ENCODE measurements at regions not wholly inside any gene's neighbourhood (a gene's known extent, or its start where the extent isn't known, plus 50 kb on each side); places are given as distances from the start of the nearest gene placed in this dataset.
"Not testable (repeated sequence)": the region's sequence is repeated elsewhere in the genome, so short reads cannot be mapped to it uniquely, and the experiment has no call there.

DNA sequence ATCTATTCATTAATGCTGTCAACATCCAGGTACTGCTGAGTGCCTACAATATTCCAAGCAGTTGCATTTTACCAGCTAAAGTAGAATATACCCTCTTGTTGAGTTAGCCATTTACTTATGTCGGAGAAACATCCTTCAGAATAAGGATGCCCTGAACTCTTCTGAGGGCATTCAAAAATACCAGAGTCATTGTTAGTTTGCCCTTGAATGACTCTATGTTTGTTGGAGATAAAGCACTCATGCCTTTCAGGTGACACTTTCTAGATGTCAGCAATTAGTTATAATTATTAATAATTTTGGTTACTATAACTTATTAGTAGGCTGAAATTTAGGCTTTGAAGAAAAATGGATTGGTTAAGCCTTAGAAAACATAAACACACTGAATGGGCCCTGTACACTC is 286.2 kb upstream of the STXBP5 start:
- no peak for DNase-seq (ENCODE audit: low read depth, low spot score)
- H3K4me3 ChIP-seq (ENCODE audit: low read length) = no peak overlapping the region

DNA sequence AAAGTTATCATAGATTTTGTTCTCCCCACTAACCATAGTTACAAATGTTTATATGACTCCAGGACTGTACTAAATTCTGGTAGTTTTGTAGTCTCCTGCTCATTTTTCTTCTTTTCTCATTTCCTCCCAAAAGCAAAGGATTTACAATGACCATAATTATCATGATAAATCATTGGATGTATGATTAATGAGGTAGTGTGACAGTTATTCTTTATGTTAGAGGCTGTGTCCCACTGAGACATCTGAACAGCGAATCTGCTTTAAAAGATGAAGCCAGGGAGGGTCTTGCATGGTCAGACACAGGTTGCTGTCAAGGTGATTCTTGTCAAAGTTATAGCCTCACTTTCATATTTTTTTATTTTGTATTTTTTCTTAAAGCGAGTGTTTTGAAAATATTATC is 285.2 kb upstream of the STXBP5 start:
- H3K4me3 ChIP-seq (ENCODE audit: low read length) = no peak overlapping the region
- no peak for DNase-seq (ENCODE audit: low read depth, low spot score)

DNA sequence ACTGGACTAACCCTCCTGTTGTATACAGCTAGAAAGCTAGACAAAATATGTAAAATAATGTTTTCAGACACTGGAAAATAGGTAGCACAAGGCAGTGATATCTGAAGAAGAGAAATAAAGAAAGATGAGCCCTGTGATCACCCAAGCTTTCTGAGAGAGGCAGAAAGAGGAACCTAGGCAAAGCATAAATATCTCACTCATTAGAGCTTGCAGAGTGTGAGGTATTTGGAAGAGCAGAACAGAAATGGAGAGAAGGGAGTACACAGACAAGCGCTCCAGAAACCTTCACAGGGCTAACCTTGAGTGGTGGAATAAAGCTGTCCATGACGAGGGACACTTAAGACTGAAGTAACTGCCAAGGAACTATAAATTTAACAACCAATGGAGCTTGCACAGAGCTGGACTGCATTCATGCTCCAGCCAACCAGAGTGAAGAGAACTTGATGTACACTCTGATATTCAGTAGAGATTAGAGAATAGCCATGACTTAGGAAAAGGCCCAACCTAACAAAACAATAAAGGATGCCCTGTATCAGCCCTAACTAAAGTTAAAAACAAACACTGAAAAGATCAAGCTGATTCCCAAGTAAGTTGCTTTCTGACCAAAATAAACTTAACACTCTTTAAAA is 280.9 kb upstream of the STXBP5 start:
- no peak for DNase-seq (ENCODE audit: low read depth, low spot score)
- no peak overlapping the region for H3K4me3 ChIP-seq (ENCODE audit: low read length)

DNA sequence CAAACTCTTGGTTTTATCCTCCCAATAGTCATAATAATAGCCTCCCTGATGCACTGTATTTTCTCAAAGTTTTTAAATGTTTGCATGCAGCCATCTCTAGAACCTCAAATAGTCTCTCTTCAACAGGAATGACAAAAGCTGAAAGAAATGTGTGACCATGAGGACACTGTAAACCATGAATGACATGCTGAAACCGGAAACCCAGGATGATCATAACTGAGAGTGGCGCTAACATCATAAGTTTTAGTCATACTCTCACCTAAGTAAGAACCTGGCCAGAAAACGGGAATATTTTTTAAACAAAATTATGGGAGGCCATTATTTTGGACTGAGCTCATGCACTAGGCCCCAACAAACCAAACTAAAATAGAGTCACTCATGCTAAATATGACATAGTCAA is 278.4 kb upstream of the STXBP5 start:
- DNase-seq (ENCODE audit: low read depth, low spot score) = no peak
- no peak overlapping the region for H3K4me3 ChIP-seq (ENCODE audit: low read length)

DNA sequence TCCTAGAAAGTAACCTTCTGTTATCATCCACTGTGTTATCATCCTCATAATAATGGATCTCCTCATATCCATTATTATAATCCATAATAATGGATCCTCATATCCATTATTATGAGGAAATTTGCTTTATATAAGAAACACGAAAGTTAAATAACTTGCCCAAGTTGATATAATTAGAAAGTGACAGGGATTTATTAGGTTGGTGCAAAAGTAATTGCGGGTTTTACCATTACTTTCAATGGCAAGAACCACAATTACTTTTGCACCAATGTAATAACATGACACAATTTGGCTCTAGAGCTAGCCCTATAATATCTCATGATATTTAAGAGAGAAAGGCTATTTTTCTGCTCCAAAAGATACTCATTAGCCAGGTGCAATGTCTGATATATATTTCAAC is 275.7 kb upstream of the STXBP5 start:
- H3K4me3 ChIP-seq (ENCODE audit: low read length) = no peak overlapping the region
- no peak for DNase-seq (ENCODE audit: low read depth, low spot score)

DNA sequence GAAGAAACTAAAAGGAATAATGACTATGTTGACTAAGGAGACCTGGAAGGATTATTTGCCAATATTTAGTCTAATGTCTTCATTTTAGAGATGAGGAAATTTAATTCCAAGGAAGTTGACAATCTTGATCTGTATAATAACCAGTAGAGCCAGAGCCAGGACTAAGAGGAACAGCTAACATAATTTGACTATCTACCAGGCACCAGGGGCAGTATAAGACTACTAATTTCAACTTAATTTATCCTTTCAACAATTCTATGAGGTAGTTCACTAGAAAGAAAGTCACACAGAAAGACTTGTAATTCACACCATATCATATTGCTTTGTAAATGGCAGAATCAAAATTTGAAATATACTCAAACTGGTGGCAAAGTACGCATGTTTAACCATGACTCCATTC is 273.0 kb upstream of the STXBP5 start:
- no peak overlapping the region for H3K4me3 ChIP-seq (ENCODE audit: low read length)
- DNase-seq (ENCODE audit: low read depth, low spot score) = no peak

DNA sequence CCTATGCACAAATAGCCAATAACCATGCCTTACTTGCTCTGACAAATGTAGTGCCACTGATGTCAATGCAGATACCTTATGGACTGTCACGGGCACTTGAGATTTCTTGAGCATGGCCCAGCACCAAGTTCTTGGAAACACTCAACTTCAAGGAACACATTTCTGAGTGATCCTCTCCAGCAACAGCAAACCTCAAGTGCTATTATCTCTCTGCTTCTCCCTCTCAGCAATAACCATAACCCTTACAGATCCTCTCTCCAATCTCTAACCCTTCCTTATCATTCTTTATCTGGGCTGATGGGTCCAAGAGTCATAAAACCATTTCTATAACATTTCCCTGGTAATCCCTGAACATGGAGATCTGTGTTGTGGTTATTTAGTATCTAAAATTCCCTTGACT is 266.9 kb upstream of the STXBP5 start:
- H3K4me3 ChIP-seq (ENCODE audit: low read length) = no peak overlapping the region
- no peak for DNase-seq (ENCODE audit: low read depth, low spot score)

DNA sequence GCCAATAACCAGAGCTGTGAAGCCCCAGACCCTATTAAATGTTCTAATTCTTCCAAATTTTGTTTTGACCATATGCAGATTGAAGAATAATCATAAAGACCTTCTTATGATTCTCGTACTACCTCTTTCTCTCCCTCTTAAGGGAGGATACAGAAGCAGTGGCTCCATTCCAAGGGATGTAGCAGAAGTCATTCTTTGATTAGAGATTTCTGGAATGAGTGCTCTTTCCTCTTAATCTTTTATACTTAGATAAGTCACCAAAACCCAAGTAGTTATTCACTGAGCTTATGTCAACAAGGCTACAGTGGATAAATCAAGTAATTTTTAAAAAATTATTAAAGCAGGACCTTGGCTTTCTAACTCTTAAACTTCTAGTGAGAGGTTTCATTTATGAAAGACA is 266.0 kb upstream of the STXBP5 start:
- H3K4me3 ChIP-seq (ENCODE audit: low read length) = no peak overlapping the region

DNA sequence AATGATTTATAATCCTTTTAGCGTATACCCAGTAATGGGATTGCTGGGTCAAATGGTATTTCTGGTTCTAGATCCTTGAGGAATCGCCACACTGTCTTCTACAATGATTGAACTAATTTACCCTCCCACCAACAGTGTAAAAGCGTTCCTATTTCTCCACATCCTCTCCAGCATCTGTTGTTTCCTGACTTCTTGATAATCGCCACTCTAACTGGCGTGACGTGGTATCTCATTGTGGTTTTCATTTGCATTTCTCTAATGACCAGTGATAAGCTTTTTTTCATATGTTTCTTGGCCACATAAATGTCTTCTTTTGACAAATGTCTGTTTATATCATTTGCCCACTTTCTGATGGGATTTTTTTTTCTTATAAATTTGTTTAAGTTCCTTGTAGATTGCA is 264.8 kb upstream of the STXBP5 start:
- not testable (repeated sequence) for H3K4me3 ChIP-seq (ENCODE audit: low read length); DNase-seq (ENCODE audit: low read depth, low spot score)

More for the DNA sequence above, 266.0 kb upstream of the STXBP5 start:
- DNase-seq (ENCODE audit: low read depth, low spot score) = no peak

DNA sequence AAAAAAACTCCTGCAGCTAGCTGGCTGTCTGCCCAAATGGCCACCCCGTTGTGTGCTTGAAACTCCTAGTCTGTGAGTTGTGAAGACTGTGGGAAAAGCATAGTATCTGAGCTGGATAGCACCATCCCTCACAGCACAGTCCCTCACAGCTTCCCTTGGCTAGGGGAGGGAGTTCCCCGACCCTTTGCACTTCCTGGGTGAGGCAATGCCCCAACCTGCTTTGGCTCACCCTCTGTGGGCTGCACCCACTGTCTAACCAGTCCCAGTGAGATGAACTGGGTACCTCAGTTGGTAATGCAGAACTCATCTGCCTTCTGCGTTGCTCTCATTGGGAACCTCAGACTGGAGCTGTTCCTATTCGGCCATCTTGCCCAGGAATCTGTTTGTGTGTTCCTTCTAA is 260.6 kb upstream of the STXBP5 start:
- no peak for DNase-seq (ENCODE audit: low read depth, low spot score)
- H3K4me3 ChIP-seq (ENCODE audit: low read length) = no peak overlapping the region

DNA sequence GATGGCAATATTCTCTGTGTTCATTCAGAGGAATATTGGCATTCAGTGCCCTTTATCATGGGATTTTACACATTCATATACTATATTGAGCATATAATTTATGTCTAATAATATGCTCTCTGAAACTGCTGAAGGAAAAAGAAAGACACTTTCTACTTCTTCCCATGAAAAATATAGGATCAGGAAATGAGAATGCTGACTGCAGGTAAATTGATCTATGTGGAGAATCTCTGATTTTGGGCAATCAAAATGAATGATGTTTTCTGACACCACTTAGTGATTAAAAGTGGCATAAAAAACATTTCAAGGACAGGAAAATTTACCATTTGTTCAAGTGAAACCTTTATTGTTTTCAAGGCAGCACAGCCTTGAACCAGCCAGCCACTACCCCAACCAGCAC is 260.1 kb upstream of the STXBP5 start:
- DNase-seq (ENCODE audit: low read depth, low spot score) = no peak
- H3K4me3 ChIP-seq (ENCODE audit: low read length) = no peak overlapping the region

DNA sequence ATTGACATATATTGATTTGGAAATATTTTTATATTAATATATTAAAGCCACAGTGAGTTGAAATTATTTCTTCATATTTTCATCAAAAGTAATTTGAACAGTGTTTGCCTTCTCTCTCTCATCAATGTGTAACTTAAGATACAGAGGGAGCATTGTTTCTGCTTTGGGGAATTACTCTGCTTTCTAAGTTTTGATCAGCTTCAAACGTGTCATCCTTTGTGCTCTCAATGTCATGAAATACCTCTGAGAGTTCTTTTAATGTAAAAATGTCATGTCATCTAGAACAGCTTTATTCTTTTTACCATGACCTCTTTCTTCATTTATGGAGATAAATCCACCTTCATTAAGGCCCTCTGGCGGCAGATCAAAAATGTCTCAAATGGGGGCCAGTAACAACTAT is 259.4 kb upstream of the STXBP5 start:
- no peak for DNase-seq (ENCODE audit: low read depth, low spot score)

DNA sequence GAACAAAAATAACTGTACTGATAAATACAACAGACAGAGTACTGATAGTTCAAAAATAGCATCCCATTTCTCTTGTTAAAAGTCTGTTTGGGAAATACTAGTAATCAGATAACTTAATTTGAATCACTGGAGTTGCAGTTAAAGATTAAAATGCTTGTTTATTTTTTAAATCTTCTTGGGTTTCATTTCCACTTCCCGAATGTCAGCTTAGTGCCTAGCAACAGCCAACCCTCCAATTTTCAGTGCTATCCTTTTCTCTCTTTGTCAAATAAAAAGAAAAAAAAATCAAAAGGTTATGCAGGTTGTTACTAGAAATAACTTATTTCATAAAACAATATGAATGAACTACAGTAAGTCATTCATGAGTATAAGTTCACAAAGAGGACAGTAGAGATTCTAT is 257.7 kb upstream of the STXBP5 start:
- DNase-seq (ENCODE audit: low read depth, low spot score) = no peak
- H3K4me3 ChIP-seq (ENCODE audit: low read length) = no peak overlapping the region

More for the DNA sequence above, 259.4 kb upstream of the STXBP5 start:
- no peak overlapping the region for H3K4me3 ChIP-seq (ENCODE audit: low read length)

DNA sequence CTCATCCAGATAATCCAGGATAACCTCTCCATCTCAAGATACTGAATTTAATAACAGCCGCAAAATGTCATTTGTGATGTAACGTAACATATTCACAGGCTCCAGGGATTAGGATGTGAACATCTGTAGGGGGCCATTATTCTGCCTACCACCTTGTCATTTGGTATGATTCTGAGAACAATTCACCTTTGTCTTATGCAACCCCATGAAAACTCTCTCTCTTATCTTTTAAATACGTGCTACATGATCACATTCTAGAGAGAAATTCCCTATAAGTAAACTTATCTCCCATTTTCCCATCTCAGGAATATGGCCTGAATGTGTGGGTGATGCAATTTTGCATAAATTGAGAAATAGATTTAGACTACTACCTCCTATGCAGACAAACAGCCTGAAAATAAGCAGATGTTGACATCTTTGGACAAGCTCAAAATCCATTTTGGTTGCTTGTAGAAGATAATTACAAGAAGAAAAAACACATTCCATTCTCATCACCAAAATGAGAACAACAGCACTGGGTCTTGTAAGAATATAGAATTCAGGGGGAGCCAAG is 255.4 kb upstream of the STXBP5 start:
- H3K4me3 ChIP-seq (ENCODE audit: low read length) = no peak overlapping the region
- DNase-seq (ENCODE audit: low read depth, low spot score) = no peak

DNA sequence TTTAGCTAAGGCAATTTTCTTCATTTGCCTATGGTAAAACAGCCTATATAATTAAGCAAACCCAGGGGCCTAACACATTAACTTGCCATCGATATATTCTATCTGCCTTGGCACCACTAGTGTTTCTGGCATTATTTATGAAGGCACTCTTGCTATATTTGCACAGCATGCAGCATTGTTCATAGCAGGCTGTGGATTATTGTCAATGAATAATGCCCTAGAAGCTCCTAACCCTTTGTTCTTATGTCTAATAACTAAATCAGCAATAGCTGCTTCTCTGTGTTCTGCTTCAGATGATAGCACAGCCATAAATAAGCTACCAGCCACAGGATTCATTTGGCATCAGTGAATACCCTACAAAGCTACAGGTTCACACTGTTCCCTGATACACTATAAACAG is 254.8 kb upstream of the STXBP5 start:
- no peak for DNase-seq (ENCODE audit: low read depth, low spot score)
- H3K4me3 ChIP-seq (ENCODE audit: low read length) = no peak overlapping the region

DNA sequence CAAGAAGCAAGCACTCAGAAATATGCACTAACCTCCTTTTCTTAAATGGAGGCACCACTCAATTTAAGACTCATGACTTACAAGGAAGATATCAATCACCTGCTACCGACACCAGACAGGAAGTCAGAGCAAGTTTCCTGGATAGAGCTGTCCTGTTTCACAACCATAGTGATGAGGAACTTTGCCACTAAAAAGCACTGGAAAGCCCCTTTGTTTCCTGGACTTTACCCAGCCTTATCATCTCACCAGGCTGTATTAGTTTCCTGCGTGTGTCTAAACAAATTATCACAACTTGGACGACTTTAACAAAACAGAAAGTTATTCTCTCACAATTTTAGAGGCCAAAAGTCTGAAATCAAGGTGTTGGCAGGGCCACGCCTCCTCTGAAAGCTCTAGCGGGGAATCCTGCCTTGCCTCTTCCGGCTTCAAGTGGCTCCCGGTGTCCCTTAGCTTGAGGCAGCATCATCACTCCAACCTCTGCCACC is 253.8 kb upstream of the STXBP5 start:
- DNase-seq (ENCODE audit: low read depth, low spot score) = peak; percentile 8
- no peak overlapping the region for H3K4me3 ChIP-seq (ENCODE audit: low read length)

DNA sequence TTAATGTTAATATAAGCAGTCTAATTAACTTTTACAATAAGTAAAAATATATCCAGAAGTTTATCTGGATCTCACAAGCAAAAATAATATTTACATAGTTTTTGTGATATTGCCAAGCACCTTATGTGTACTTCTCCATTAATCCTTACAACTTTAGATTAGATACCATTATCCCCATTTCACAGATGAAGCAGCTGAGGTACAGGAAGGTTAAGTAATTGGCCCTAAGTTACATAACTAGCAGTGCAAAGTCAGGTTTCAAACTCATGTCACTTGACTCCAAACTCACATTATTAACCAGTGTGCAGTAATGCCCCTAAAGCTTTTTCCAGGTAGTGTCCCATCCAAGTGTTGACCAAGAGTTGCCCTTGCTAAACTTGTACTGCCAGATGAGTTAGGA is 248.6 kb upstream of the STXBP5 start:
- H3K4me3 ChIP-seq (ENCODE audit: low read length) = no peak overlapping the region
- no peak for DNase-seq (ENCODE audit: low read depth, low spot score)

DNA sequence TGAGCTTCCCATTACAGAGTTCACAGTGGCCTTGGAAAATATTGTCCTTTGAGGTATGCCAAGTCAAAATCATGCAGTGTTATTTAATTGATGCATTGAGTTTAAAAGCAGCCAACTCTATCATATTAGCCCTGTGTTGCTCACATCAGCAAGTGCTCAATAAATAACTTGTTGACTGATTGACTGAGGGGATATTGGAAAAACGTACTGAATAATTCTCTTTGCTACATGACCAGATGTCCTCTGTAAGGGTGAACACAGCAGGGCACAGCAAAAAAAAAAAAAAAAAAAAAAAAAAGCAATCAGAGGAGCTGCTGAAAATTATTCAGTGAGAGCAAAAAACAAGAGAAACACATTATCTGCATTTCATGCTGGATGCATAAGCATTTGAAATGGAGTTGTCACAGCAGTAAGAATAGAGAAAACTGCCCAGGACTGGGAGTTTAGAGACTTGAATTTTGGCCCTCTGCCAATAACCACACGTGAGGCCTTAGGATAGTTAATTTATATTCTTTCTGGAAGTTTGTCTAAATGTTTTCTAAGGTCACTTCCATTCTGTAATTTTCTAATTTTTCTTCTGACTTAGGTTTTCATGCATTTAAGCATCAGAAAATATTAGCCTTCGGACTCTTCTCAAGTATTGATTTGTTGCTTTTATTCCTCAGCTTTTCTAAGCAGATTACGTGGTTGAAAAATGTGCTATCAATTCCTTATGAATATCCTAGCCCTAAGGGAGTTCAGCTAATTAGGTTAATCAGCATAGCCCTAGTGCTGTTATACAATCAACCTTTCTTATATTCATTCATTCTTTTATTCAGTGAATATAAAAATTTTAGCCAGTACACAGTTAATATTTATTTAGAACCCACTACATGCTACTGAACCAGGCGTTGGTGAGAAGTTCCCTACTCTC is 246.8 kb upstream of the STXBP5 start:
- no peak for DNase-seq (ENCODE audit: low read depth, low spot score)
- H3K4me3 ChIP-seq (ENCODE audit: low read length) = no peak overlapping the region

DNA sequence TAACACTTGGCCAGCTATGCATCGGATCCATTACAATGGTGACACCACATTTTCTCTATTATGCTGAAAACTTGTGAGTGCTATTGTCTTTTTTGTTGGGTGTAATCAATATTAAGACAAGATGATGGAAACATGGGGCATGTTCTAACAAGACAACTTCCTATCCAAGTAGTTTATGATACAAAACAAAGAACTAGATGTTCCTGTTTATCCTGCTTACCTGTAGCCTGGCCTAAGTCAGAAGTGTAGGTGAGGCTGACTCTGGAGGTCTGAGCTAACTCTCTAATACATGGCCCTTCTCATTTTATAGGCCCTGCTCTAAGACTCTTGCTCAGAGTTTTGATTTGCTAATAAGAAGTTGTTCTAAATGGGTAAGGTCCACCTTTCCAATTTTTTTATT is 242.4 kb upstream of the STXBP5 start:
- DNase-seq (ENCODE audit: low read depth, low spot score) = no peak
- H3K4me3 ChIP-seq (ENCODE audit: low read length) = no peak overlapping the region

DNA sequence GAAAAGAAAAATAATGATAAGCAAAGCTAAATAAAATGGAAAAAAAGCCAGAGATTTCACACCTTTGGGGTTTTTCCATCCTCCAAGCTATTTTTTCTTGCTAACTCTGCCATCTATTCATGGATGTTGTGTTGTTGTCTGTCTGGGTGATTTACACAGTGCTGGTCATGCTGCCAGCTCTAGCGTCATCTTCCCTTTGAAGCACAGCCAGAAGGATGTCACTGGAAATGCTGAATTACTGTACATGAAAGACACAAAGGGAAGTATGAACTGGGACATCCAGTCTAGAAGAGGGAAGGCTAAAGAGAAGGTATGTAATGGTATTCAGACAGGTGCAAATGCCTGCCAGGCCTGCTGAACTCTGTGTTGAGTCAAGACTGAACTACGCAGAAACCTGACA is 241.9 kb upstream of the STXBP5 start:
- no peak overlapping the region for H3K4me3 ChIP-seq (ENCODE audit: low read length)
- no peak for DNase-seq (ENCODE audit: low read depth, low spot score)
